Keratinocyte (primary cell): ENCODE measurements at regions not wholly inside any gene's neighbourhood (a gene's known extent, or its start where the extent isn't known, plus 50 kb on each side); places are given as distances from the start of the nearest gene placed in this dataset.
"Not testable (repeated sequence)": the region's sequence is repeated elsewhere in the genome, so short reads cannot be mapped to it uniquely, and the experiment has no call there.

Experiments used
- CTCF ChIP-seq, 3 experiments: IDR thresholded peaks in 1 of 3; conservative IDR thresholded peaks in 1 of 3; optimal IDR thresholded peaks in 1 of 3; 2 replicates in 2 of 3; 3 replicates in 1 of 3; pipeline versions ENCODE3 to v1.5.1; 2011; ENCODE audit warnings: low read length in 3 of 3, mild to moderate bottlenecking in 3 of 3, moderate library complexity in 2 of 3, control low read depth in 1 of 3, inconsistent platforms in 1 of 3; ENCODE audit not compliant: insufficient read depth in 2 of 3; ENCODE audit errors: extremely low read depth in 1 of 3
- EZH2 ChIP-seq: IDR thresholded peaks from one replicate; pipeline ENCODE4 v1.6.1; 2012; ENCODE audit warnings: inconsistent platforms, mild to moderate bottlenecking, low read length, moderate library complexity

GRCh38 chr4:49287893-49288292, 301.8 kb downstream of the CWH43 start:
- TF ChIP-seq CTCF (optimal IDR thresholded peaks at IDR 0.05 in 1 of 3, IDR thresholded peaks at IDR 0.05 in 1 of 3, conservative IDR thresholded peaks at IDR 0.05 in 1 of 3; ENCODE audit: extremely low read depth in 1 of 3, insufficient read depth in 2 of 3, low read length in 3 of 3); EZH2: not testable (repeated sequence)
